GOT3 (cell line): ENCODE measurements at regions not wholly inside any gene's neighbourhood (a gene's known extent, or its start where the extent isn't known, plus 50 kb on each side); places are given as distances from the start of the nearest gene placed in this dataset.

ENCODE experiments used
- DNase-seq: peaks from one replicate; lab custom pipeline; 2025; ENCODE audit warnings: mixed read lengths; lab: John Stamatoyannopoulos, UW

DNA sequence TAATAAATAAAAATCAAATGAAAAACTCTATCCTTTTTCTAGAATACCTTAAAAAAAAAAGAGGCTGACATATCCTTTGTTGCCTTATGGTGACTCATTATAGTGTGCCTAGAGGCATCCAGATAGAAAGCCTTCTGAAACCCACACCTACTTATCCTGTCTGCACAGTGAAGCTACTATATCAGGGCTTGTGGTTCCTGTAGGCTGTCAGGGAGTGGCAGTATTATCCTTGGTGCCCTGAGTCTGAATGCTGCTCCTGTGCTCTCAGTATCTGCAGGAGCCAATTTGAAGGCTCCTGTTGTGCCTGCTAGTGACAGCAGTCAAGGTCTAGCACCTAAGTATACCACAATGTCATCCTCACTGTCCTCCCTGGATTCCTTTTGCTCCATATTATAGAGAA, 168.4 kb upstream of the AVPR1A start:
- DNase-seq = no peak

DNA sequence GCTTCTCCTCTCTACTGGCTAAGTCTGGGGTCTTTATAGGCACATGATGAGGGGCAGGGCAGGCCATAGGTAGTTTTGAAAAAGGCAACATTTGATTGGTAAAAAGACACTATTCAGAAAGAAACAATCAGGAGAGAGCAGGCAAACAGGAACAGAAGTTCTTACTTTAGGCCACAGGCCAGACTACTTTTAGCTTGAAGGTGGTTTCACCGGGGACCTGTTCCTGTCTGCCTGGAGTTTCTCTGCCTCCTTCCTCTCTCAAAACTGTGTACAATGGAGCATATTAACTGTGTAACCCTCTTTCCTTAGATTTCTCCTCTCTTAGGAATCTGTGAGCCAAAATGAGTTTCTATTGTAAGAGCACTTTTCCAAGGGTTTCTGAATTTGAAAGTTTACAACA, 167.9 kb upstream of the AVPR1A start:
- no peak for DNase-seq

DNA sequence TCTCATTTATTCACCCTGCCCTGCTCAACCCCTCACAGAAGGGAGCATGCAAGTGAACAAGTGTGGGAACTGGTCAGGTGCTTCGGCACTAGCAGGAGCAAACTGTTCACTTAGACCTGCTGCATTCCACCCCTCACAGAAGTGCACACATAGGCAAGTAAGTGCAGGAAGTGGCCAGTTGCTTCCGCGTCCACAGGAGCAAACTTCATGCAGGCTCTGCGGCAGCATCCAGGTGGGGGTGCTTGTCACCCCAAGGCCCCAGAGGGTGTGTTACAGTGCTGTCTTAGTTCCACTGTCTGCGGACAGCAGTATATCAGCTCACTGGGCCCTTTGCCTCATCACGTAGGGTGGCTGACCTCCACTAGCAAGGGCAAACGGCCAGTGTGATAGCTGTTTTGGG, 167.3 kb upstream of the AVPR1A start:
- DNase-seq = no peak

DNA sequence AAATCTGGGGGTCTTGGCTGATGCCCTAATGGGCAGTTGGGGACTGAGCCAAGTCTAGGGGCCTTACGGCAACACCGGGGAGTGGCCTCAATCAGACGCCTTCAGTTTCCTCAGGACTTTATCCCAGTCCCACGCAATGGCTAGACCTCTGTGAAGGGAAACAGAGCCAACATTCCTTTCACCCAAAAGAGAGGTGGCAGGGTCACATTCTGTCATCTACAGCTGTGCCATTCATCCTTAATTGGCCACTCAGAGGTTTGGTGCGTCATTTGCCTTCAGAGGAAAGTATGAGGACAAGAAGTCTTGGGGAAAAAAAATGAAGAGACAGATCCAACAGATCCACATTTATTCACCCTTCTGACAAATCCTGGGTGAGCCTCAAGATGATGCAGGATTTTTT, 166.9 kb upstream of the AVPR1A start:
- DNase-seq = no peak

DNA sequence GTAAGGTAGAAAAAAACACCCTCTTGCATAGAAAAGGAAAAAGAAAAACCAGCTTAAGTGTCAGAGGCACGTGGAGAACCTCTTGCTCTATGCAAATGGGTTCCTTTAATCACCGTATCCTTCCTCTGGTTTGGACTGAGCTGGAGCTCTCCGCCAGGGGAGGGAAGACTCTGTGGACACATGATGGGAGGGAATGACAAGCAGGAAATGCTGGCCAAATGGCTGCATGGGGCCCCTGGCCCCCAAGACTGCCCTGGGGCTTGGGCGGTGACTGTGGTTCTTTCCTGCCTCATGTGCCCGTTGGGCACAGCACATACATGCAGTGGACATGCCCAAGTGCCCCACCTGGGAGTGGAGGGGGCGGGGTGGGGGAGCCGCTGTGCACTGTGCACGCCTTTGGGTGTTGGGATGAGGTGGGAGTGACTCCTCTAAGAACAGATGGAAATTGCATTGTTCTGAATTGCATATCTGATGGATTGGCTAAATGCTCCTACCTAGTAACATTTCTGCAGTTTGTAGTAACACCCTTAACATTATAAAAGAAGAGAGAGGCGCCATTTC, 166.4 kb upstream of the AVPR1A start:
- DNase-seq = no peak

DNA sequence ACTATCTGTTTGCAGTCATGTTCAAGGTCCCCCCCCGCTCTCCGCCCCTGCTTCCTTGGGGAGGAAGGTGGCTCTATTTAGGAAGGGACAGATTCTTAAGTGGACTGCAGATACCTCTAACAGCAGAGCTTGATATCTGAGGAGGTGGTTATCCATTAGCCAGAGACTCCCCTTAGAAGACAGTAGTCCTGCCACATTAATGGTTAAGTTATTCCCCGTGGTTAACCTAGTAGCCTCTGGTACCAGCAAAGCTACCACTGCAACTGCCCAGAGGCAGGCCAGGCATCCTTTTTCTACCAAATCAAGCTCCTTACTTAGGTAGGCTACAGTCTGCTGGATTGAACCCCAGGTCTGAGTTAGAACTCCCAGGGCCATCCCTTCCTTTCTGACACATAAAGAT, 162.1 kb upstream of the AVPR1A start:
- DNase-seq = no peak

DNA sequence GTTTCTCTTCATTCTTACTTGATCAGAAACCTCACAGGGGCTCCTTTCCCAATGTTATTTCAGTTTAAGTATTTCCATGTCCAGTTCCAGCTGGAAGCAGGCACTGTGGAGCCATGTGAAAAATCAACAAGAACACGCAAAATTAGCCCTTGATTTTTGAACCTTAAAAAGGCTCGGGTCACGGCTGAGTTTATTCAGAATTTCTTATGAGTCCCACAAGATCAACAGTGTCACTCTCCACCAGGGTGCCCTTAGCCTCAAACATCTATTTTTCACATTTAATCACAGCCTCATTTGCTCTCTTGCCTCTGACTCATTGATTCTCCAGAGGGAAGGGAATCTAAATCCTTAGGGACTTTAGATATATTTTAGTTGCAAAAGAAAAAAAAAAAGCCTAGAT, 157.7 kb upstream of the AVPR1A start:
- DNase-seq = no peak

DNA sequence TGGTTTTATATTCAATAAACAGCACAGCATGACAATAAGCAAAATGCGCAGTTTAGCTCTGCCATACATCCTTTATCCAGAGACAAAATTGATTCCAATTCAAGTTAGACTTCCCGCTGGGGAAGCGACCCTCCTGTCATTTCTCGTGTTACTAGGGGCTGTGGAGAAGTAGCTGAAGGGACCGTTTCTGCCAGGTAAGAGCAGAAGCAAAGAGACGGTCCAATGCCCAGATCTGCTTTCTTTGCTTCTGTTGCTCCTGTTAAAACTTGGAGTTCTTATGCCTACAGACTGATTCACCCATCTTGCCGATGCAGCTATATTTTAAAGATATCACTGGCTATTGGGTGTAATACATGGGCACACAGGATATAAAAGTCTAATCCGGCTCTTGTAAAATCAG, 156.8 kb upstream of the AVPR1A start:
- no peak for DNase-seq

DNA sequence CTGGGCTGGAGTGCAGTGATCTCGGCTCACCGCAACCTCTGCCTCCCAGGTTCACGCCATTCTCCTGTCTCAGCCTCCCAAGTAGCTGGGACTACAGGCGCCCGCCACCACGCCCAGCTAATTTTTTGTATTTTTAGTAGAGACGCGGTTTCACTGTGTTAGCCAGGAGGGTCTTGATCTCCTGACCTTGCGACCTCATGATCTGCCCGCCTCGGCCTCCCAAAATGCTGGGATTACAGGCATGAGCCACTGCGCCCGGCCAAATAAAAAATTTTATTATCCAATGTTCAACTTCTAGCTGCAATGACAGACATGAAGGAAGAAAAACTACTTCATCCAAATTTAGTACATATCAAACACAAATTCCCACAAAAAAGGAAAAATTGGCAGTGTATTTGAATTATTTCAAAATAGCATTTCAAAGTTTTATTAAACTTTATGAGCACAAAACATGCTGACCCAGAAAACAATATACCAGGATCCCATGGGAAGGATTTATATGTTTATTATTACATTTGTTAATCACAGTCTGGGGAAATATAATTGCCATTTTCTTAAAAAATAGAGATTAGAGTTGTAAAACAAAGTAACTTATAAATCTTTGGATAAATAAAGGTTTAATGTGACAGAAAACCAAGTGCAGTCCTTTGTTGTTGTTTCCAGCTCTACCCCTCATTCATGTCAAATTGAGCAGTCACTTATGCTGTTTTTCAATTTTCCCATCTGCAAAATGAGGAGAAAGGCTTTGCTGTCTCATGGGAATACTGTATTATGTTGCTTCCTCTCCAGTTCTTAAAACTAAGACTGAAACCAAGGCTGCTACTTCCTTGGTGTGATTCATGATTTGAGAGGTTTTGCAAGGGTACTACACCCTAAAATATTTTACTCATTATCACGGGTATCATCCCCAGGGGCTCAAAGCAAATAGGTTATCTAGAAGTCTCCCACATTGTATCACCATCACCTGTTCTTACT, 155.2 kb upstream of the AVPR1A start:
- DNase-seq = no peak

DNA sequence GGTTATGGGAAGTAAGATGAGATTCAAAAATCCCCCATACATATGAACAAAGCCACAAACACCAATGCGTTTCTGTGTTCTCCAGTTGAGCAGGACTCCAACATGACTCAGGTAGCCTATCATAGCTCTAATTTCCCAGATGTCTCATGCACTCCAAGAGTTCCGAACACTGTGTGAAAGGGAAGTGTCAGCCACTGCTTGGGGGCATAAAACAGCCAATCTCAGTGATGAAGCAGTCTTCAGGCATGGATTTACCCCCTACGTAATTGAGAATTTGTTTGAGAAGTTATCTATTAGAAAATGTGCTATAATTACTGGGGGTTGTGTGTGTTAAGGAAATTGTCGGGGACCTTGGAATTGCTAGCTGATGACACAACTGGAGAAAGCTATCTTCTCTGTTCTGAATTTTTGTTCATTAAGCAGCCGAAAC, 153.9 kb upstream of the AVPR1A start:
- no peak for DNase-seq

DNA sequence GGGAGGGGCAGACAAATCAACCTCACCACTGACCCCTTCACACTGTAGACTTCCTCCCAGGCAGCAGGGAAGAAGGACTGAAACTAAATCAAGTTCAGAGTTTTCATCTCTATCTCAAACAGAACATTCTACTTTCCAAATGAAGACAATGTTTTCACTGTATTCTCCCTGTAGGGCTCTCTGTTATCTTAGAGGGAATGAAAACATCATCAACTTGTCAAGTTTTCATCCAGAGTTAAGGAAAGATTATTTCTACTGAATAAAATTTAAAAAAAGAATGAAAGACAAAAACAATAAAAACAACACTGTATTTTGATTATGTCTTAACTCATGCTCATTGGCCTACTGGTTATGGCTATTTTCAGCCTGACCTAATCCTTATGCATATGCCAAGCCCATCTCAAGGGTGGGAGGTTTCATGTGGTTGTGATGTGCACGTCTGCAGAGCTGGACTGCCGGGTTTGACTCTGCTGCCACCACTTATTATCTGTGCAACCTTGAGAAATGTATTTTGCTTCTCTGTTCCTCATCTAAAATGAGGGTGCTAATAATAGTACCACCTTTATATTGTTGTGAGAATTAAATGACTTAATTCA, 152.0 kb upstream of the AVPR1A start:
- no peak for DNase-seq

DNA sequence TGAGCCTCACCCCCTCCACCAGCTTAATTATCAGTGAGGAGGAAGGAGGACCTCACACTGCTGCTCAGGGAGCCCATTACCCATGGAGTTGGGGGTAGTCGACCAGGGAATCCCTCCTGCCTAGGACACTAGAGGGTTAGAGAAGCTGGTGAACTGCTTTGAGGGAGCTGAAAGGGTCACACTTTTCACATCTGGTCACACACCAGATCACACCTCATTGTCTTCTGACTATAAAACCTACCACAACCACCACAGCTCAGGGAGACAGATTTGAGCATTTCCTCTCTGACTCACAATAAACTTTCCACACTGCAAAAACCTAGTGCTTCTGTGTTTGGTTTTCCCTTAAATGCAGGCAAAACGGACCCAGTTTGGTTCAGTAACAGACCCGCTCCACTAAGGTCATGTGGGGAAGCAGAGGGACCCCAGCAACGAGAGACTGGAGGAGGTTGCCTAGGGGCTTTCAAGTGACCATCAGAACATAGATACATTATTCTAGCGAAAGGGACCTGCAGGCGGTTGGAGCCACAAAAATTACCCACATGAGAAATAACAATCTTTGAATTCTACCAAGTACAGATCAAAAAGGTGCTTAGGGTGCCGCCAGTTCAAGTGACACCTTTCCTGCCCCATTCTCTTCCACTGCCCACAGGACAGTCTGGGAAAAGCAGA, 151.4 kb upstream of the AVPR1A start:
- no peak for DNase-seq

DNA sequence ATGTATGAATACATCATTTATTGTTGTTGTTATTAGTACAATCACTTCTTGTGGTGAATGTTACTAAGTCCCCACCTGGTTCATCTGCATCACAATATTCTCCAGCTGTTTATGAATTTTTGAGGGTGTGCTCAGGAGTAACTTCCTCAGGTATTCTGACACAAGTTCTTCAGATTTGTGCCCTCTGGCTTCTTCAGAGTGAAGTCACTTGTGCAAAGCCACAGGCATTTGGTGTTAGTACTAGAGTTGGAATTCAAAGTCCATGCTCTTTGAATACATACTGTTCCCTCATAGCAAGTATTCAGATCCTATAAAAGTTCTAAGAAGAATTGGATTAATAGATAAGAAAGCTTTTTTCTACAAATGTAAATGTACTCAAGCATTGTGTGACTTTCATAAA, 150.3 kb upstream of the AVPR1A start:
- no peak for DNase-seq

DNA sequence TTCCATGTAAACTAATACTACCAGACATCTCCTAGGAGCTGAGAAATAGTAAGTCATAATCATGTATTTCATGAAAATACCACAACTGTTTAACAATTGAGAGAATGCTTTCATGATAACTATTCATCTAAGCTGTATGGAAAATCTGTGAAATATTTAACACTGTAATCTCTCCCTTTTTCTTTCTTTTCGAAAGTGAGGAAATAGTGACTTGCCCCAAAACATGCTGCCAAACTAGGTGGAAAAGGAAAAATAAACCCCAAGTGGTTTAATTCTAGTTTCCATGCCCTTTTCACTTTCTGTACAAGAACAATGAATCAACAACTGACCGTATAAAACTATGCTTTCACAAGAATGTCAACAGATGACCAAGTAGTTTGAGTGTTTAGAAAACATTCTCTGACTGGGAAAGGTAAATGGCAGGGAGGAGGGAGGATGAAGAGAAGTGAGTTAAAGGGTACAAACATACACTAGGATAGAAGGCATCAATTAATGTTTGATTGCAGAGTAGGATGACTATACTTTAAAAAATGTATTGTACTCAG, 147.5 kb upstream of the AVPR1A start:
- no peak for DNase-seq

DNA sequence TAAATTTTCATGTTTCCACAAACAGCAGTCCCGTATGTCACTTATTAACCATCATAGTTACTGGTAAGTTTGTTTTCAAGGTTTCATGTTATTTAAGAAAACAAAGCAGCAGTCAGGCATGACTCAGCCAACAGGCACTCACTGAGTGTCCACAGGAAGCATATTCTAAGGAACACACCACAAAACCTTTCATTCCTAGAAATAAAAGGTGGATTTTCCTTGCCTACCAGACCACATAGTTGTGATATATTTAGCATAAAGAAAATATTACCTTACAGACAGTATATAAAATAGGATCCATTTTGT, 143.3 kb upstream of the AVPR1A start:
- DNase-seq = peak; percentile 77

DNA sequence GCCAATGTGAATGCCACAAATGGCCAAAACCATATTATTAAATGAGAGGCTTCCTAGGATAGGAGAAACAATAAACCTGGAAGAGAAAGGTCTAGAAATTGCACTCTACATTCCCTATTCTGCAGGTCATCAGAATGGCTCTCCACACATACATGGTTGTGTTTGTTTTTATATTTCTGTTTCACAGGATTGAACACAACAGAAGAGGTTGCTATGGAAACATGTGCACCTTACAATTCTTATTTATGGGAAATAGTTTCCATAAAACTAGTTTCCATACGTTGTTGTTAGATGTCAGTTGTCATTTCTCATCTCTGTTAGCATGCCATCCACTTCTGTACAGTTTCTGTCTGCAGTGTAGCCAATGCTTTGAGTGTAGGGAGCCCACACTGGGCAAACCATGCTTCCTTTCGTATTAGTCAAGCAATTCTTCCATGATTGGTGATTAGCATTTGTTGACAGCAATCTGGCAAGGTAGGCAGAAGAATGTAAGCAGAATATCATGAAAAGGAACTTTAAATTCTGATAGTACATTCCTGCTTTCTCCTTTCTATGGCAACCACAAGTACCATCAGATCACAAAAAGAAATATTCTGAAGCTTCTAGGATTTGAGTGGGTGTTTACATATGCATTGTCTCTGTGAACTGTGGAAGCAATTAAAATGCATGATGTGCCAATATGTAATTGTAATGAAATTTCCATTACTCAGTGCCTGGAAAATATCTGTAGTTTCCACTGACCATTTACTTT, 141.6 kb upstream of the AVPR1A start:
- DNase-seq = no peak

DNA sequence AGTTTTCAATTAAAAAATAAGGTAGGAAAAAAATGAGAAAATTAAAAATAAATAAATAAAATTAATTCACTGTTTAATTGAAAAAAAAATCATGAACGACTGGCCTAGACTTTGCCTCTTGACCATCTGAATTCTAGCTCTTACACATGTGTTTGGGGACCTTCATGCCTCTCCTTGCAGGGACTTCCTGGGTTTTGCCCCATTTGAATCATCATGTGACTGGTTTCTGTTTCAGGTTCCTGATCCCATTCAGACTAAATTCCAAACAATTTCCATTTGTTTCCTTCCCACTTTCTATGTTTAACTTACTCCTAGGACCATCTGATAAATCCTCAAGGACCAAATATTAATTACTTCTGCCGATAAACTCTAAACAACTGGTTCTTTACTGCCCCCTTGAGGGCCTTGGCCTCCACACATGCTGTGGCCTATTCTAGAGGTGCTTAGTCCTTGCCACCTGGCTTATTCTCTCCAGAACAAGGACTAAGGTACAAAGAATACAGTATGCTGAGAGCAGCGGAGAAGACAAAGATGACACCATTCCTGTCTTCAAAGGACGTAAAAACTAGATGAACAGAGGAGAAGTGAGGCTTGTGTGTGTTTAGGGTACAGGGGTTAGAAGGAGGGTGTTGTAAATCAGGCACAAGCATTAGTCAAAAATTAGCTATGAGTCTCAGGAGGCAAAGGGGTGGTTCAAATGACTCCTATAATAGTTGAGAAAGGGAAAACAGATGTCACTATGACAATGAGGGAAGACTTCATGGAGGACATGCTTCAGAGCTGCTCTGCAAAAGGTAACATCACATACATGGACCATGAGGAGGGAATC, 125.8 kb upstream of the AVPR1A start:
- no peak for DNase-seq

DNA sequence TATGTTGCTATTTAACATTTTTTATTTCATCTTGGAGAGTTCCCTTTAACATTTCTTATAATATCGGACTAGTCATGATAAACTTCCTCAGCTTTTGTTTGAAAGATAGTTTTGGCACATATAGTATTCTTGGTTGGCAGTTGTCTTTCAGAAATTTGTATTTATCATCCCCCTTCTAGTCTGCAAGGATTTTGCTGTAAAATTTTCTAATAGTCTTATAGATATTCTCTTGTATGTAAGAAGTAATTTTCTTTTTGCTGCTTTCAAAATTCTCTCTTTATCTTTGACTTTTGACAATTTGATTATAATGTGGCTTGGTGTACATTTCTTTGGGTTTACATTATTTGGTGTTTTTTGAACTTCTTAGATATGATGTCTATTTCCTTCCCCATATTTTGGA, 116.0 kb upstream of the AVPR1A start:
- no peak for DNase-seq

DNA sequence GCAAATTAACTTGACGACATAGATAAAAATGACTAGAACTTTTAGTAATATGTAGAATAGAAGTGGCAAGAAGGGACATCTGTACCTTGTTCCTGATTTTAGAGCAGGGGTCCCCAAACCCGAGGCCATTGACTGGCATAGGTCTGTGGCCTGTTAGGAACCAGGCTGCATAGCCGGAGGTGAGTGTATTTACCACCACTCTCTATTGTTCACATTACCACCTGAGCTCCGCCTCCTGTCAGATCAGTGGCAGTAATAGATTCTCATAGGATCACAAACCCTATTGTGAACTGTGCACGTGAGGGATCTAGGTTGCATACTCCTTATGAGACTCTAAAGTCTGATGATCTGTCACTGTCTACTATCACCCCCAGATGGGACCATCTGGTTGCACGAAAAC, 113.6 kb upstream of the AVPR1A start:
- DNase-seq = no peak

DNA sequence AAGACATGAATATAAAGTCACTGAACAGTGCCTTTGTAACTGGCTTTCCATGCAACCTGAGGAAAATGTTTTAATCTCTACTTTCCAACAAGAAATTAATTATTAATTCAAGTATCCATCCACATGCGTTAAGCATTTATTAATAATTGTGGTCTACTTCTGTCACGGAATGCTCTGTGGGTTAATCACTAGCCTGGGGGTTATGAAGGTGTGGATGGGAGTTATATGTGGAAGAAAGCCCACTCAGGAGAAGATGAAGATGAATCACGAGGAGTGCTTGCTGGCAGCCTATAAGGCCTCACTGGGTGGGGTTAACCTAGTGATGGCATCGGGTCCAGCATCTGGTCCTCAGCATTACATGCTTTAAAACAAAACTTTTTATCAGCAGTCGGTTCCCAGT, 99.5 kb upstream of the AVPR1A start:
- DNase-seq = no peak

DNA sequence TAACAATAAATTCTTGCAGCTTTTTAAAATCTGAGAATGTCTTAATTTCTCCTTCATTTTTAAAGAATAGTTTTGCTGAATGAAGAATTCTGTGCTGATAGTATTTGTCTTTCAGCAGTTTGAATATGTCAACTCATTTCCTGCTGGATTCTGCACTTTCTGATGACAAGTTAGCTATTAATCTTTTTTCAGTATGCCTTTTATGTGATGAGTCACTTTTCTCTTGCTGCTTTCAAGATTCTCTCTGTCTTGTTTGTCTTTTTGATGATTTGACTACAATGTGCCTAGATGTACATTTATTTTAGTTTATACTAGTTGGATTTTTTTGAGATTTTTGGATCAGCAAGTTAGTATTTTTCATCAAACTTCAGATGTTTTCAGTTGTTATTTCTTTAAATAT, 87.9 kb upstream of the AVPR1A start:
- no peak for DNase-seq
